Dermis blood vessel endothelial cell (primary cell): ENCODE measurements at regions not wholly inside any gene's neighbourhood (a gene's known extent, or its start where the extent isn't known, plus 50 kb on each side); places are given as distances from the start of the nearest gene placed in this dataset.

Experiments used
- DNase-seq: peaks from one replicate; pipeline ENCODE4 v3.0.0; 2010

- no peak for DNase-seq
These were observed 76.7 kb downstream of the TRIM29 start for GRCh38 chr11:120061036-120061760.

GRCh38 chr11:120060512-120060911, 77.4 kb downstream of the TRIM29 start:
- DNase-seq, result no peak

DNA sequence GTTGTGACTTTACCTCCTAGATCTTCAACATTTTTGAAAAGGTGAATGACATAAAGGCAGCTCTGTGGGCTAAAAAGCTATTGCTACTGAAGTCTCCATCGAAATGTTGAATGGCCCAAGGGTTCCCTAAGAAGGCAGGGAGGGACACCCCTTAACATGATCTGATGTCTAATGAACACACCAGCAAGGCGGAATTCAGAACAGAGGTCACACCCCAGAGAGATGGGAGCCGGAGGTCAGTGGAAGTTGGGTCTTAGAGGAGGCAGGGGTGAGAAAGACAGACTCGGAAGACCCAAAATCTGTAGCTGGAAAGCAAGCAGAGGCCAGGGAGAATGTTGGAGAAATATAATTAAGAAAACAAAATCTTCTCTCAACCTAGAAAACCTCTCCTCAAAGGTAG, 79.0 kb downstream of the TRIM29 start:
- DNase-seq, result no peak

- DNase-seq, result no peak
These were observed 80.0 kb downstream of the TRIM29 start for GRCh38 chr11:120057595-120058581.

GRCh38 chr11:120057028-120057330, 80.9 kb downstream of the TRIM29 start:
- no peak for DNase-seq

DNA sequence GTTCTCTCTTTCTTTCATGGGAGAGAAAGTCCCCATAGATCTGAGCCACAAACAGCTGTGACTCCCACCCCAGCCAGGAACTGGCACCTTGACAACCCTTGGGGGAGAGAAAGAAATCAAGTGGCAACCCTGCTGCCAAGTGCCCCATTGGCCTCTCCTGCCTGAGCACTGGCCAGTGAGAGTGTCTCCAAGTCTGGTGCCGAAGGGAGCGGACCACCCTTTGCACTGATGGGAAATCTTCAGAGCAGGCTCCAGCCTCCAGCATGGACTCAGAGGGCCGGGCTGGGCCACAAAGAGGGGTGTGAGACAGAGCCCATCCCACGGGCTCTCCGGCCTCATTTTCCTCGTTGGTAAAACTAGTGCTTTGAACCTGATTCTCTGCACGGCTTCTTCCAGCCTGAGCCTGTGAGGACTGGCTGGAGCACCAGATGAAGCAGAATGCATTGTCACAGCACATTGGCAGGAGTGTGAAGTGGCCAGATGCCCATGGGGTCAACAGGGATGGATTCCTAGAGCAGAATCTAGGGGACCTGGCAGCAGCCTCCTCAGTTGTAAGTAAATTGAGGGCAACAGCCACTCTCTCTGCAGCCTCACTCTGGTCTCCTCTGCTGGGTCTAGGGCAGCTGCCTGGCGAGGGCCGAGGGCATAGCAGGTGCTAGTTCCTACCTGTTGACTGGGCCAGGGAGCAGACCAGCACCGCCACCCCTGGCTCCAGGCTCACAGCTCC, 81.4 kb downstream of the TRIM29 start:
- DNase-seq, result no peak

GRCh38 chr11:120055646-120056045, 82.3 kb downstream of the TRIM29 start:
- DNase-seq, result no peak

- no peak for DNase-seq
These were observed 83.2 kb downstream of the TRIM29 start for GRCh38 chr11:120054753-120055045.

GRCh38 chr11:120054016-120054752, 83.7 kb downstream of the TRIM29 start:
- DNase-seq, result no peak

- no peak for DNase-seq
These were observed 85.6 kb downstream of the TRIM29 start for GRCh38 chr11:120052196-120052775.

- no peak for DNase-seq
These were observed 93.8 kb downstream of the TRIM29 start for GRCh38 chr11:120044011-120044675.

GRCh38 chr11:120043328-120043945, 94.5 kb downstream of the TRIM29 start:
- DNase-seq, result no peak

DNA sequence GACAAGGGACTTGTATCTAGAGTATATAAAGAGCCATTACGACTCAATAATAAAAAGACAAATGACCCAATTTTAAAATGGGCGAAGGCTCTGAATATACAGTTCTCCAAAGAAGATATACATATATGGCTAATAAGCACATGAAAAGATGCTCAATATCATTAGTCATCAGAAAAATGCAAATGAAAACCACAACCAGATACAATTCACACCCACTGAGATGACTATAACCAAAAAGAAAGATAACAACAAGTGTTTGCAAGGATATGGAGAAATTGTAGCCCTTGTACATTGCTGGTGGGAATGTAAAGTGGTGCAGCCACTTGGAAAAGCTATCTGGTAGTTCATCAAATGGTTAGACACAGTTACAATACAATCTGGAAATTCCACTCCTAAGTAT, 96.3 kb downstream of the TRIM29 start:
- no peak for DNase-seq

DNA sequence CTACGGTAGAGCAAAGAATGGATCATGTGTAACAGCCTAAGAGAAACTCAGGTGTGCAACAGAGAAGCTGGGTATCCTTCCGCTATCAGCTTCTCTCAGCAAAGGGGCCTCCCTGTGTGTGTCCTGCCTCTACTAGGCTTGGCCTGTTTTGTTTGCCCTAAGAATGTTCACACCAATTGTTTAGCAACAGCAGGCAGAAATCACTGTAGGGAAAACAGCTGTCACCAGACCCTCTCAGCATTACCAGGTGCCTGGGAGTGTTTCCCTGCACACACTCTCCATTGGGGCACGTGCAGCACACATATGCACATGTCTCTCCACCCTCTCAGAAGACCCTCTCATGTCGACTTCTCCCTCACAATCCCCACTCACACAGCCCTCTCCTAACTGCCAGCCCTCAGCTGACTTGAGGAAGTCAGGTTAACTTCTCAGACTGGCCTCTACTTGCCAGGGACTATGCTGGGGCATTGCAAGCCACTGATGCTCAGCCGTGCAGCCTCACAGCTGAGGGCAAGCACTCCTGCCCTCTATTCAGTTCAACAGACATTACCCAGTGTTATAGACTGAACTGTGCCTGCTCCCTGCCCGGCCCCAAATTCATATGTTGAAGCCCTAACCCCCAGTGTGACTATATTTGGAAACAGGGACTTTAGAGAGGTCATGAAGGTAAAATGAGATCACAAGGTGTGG, 97.6 kb downstream of the TRIM29 start:
- DNase-seq, result no peak

- DNase-seq, result no peak
These were observed 98.9 kb downstream of the TRIM29 start for GRCh38 chr11:120039039-120039438.

DNA sequence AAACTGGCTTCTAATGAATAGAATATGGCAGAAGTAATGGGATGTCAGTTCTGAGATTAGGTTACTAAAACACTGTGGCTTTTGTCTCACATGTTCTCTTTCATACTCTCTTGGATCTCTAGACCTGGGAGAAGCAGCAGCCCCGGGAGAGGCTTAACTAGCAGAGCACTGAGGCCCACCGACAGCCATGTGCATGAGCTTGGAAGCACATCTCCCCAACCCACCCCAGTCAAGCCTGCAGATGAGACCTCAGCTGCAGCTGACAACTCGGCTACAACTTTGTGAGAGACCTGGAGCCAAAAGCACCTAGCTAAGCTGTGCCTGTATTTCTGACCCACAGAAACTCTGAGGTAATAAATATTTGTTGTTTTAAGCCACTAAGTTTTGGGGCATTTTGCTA, 100.8 kb downstream of the TRIM29 start:
- no peak for DNase-seq

DNA sequence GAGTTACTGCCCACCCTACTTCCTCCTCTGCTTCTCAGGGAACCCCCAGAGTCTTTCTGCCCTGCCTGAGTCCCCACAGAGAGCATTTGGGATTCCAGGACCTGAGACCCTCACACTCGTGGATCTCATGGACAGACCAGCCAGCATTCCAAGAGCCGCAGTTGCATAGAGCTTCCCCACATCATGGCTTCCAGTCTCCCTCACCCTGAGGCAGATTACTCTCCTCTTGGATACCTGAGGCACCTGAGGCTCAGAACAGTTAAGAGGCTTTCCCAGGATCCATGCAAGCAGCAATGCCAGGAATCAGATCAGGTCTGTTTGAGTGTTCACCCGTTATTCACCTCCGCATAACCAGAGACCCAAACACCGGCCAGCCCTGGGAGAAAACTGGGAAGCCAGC, 102.2 kb downstream of the TRIM29 start:
- DNase-seq, result no peak

DNA sequence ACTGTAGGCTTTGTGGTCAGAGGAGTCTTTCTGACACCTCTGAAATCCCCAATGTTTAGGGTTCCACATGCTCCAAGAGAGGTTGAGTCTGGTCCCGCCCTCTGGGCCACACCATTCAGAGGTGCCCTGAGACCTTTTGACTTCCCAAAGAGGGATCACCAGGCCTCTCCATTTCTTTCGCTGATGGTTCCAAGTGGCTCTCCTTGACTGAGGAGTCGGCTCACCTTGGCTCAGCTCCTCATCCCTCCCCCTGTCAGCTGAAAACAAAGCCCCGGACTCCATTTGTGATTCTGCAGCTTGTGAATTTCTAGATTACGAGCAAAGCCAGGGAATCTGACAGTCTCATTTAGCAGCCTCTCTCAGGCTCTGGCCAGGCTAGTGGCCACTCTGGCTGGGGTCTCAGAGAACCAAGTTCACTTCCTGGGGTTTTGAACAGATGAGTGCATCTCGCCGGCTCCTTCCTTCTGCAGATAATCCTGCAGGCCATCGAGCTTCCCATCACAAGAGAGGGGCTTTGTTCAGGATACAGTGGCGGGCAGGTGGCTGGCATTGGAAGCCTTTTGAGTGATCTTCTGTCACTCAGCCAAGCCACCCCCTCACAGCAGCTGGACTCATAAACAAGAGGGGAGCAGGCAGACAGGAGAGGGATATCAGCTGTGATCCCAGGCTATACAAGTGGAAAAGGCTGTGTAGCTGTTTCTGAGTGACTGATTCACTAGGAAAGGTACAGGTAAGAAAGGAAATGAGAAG, 102.9 kb downstream of the TRIM29 start:
- no peak for DNase-seq

- no peak for DNase-seq
These were observed 103.6 kb downstream of the TRIM29 start for GRCh38 chr11:120034176-120034875.
